Body of pancreas (tissue), 4 donors: ENCODE measurements at regions not wholly inside any gene's neighbourhood (a gene's known extent, or its start where the extent isn't known, plus 50 kb on each side); places are given as distances from the start of the nearest gene placed in this dataset.

Source experiments
- ATAC-seq: fragments of 150-250 bp; one replicate; pipeline ENCODE4 v1.9.1; 2016
- DNase-seq, 4 donors: peaks; one replicate each; pipeline ENCODE4 v3.0.0-alpha.2; 2019
- H3K27ac ChIP-seq, 4 donors: fragments of 200-600 bp; sonication (generic); 1 replicate in 3 of 4; 2 replicates in 1 of 4; pipeline versions ENCODE4 v1.5.1 to v1.6.1; 2016 to 2019; ENCODE audit warnings: mild to moderate bottlenecking in 1 of 4, mixed read lengths in 1 of 4, moderate library complexity in 1 of 4
- H3K27me3 ChIP-seq, 2 donors: fragments of 200-600 bp; sonication (generic); one replicate each; pipeline ENCODE4 v1.6.0; 2016; ENCODE audit warnings: mild to moderate bottlenecking in 1 of 2
- H3K36me3 ChIP-seq, 2 donors: fragments of 200-600 bp; sonication (generic); replicated peaks in 1 of 2; 2 replicates each; pipeline ENCODE4 v1.5.1; 2016; ENCODE audit warnings: low read depth in 2 of 2; ENCODE audit not compliant: insufficient read depth in 1 of 2
- H3K4me1 ChIP-seq: fragments of 200-600 bp; sonication (generic); one replicate; pipeline ENCODE4 v1.6.0; 2016
- H3K4me3 ChIP-seq, 2 donors: fragments of 200-600 bp; sonication (generic); 1 replicate in 1 of 2; 2 replicates in 1 of 2; pipeline ENCODE4 v1.5.1; 2016 to 2019
- H3K9me3 ChIP-seq, 3 donors: fragments of 200-600 bp; sonication (generic); 1 replicate in 2 of 3; 2 replicates in 1 of 3; pipeline ENCODE4 v1.5.1; 2016
- CTCF ChIP-seq, 7 experiments: fragments of 450-650 bp in 4 of 7; fragments of 200-600 bp in 3 of 7; sonication (generic) in 3 of 7; IDR thresholded peaks; one replicate each; pipeline ENCODE4 v1.5.1; 2016 to 2019; ENCODE audit warnings: antibody characterized with exemption in 7 of 7
- POLR2A ChIP-seq, 3 donors: fragments of 450-650 bp; IDR thresholded peaks; one replicate each; pipeline ENCODE4 v1.6.1; 2016; ENCODE audit warnings: antibody characterized with exemption in 3 of 3, mild to moderate bottlenecking in 2 of 3
- WGBS, 2 donors: methylation state at CpG; one replicate each; pipeline ENCODE4 v1.1.5; 2017; 5-methylcytosine and 5-hydroxymethylcytosine counted together
- intact Hi-C: fragments of 100-400 bp; cut with DNase I; formaldehyde crosslinking; loops from one replicate; pipeline ENCODE4 v1.15.1; 2023

- Histone ChIP-seq H3K27ac (no peak overlapping the region), H3K4me1 (no peaks in the 10 kb centered on the region), H3K4me3 (no peak overlapping the region), H3K9me3 (no peaks in the 10 kb centered on the region), H3K36me3 (no peaks in the 10 kb centered on the region), H3K27me3 (no peaks in the 10 kb centered on the region)
- DNase-seq (no peak), ATAC-seq (no peak)
- intact Hi-C loops = no loop called here
- WGBS, 2 donors = 74 to 85% methylated on average over 6 of the region's 6 CpGs
- TF ChIP-seq CTCF (IDR thresholded peaks at IDR 0.05) (no peak), POLR2A (IDR thresholded peaks at IDR 0.05) (no peak)
Measured at GRCh38 chr7:85413718-85414117, 226.9 kb upstream of the SEMA3D start.

- no peaks in the 10 kb centered on the region for H3K36me3 ChIP-seq
- no peak for ATAC-seq
- TF ChIP-seq CTCF (IDR thresholded peaks at IDR 0.05) (no peak), POLR2A (IDR thresholded peaks at IDR 0.05) (no peak)
- no peaks in the 10 kb centered on the region for H3K4me1 ChIP-seq
- no peaks in the 10 kb centered on the region for H3K9me3 ChIP-seq
- intact Hi-C loops = no loop called here
- no peak for DNase-seq
- H3K27me3 ChIP-seq = no peaks in the 10 kb centered on the region
- WGBS, 2 donors = 77 to 80% methylated on average over 3 of the region's 3 CpGs
- H3K27ac ChIP-seq = no peak overlapping the region
- H3K4me3 ChIP-seq = no peak overlapping the region
Measured at GRCh38 chr7:85412912-85413311, 226.1 kb upstream of the SEMA3D start.

GRCh38 chr7:85407391-85407790 lies 220.5 kb upstream of the SEMA3D start:
- H3K4me1 ChIP-seq = no peaks in the 10 kb centered on the region
- no peak for ATAC-seq
- no peak overlapping the region for H3K27ac ChIP-seq
- no peaks in the 10 kb centered on the region for H3K9me3 ChIP-seq
- no peak for DNase-seq
- H3K27me3 ChIP-seq = no peaks in the 10 kb centered on the region
- 66 to 72% methylated on average over 3 of the region's 3 CpGs for WGBS, 2 donors
- H3K36me3 ChIP-seq = no peaks in the 10 kb centered on the region
- intact Hi-C loops = no loop called here
- H3K4me3 ChIP-seq = no peak overlapping the region
- no peak for TF ChIP-seq POLR2A (IDR thresholded peaks at IDR 0.05)
- no peak for TF ChIP-seq CTCF (IDR thresholded peaks at IDR 0.05)

GRCh38 chr7:85405016-85405902 lies 218.4 kb upstream of the SEMA3D start:
- intact Hi-C loops = no loop called here
- ATAC-seq = no peak
- TF ChIP-seq POLR2A (IDR thresholded peaks at IDR 0.05) (no peak), CTCF (IDR thresholded peaks at IDR 0.05) (no peak)

GRCh38 chr7:85396676-85397075 lies 209.8 kb upstream of the SEMA3D start:
- TF ChIP-seq POLR2A (IDR thresholded peaks at IDR 0.05) (no peak), CTCF (IDR thresholded peaks at IDR 0.05) (no peak)
- H3K27ac ChIP-seq = no peak overlapping the region

More at GRCh38 chr7:85405016-85405902, 218.4 kb upstream of the SEMA3D start:
- 62 to 78% methylated on average over 2 of the region's 2 CpGs for WGBS, 2 donors
- Histone ChIP-seq H3K27ac (no peak overlapping the region), H3K4me1 (no peaks in the 10 kb centered on the region), H3K36me3 (no peaks in the 10 kb centered on the region), H3K27me3 (no peaks in the 10 kb centered on the region), H3K9me3 (no peaks in the 10 kb centered on the region), H3K4me3 (no peak overlapping the region)
- no peak for DNase-seq

More at GRCh38 chr7:85396676-85397075, 209.8 kb upstream of the SEMA3D start:
- H3K4me1 ChIP-seq = no peaks in the 10 kb centered on the region
- no peaks in the 10 kb centered on the region for H3K36me3 ChIP-seq
- ATAC-seq = no peak
- no peak for DNase-seq
- H3K9me3 ChIP-seq = no peaks in the 10 kb centered on the region
- H3K4me3 ChIP-seq = no peak overlapping the region
- intact Hi-C loops = no loop called here
- 58 to 65% methylated on average over 1 of the region's 1 CpG for WGBS, 2 donors
- no peaks in the 10 kb centered on the region for H3K27me3 ChIP-seq
